ENCODE measurements at regions not wholly inside any gene's neighbourhood (a gene's known extent, or its start where the extent isn't known, plus 50 kb on each side); places are given as distances from the start of the nearest gene placed in this dataset.
A peak's percentile ranks its signal among the peaks of the same experiment; 100 is the strongest.

GRCh38 chr7:153524070-153524601 is 528.1 kb upstream of the DPP6 start:
- Histone ChIP-seq H3K27ac (replicated peaks) (peak overlapping the region; percentile 76), H3K4me3 (no peak overlapping the region), H3K9me3 (replicated peaks) (peaks cover 7% of the 10 kb centered on the region), H3K27me3 (ENCODE audit: low read depth) (no peaks in the 10 kb centered on the region), H3K36me3 (no peaks in the 10 kb centered on the region), H3K4me1 (peaks cover 17% of the 10 kb centered on the region)
- intact Hi-C loops (cut with micrococcal nuclease), result no loop called here
- peak; percentile 54 for DNase-seq
- TF ChIP-seq CTCF (IDR thresholded peaks at IDR 0.05; ENCODE audit: borderline replicate concordance), result no peak

GRCh38 chr7:153529100-153529499 is 523.1 kb upstream of the DPP6 start:
- H3K36me3 ChIP-seq, result no peaks in the 10 kb centered on the region
- no peak overlapping the region for H3K27ac ChIP-seq (replicated peaks)
- H3K4me3 ChIP-seq, result no peak overlapping the region
- no peaks in the 10 kb centered on the region for H3K27me3 ChIP-seq (ENCODE audit: low read depth)
- no peak for TF ChIP-seq CTCF (IDR thresholded peaks at IDR 0.05; ENCODE audit: borderline replicate concordance)
- no peaks in the 10 kb centered on the region for H3K4me1 ChIP-seq
- no peak for DNase-seq
- intact Hi-C loops (cut with micrococcal nuclease), result no loop called here
- peaks cover 7% of the 10 kb centered on the region for H3K9me3 ChIP-seq (replicated peaks)

GRCh38 chr7:153529651-153530165 is 522.5 kb upstream of the DPP6 start:
- Histone ChIP-seq H3K9me3 (replicated peaks) (peaks cover 7% of the 10 kb centered on the region), H3K27me3 (ENCODE audit: low read depth) (no peaks in the 10 kb centered on the region), H3K4me3 (no peak overlapping the region), H3K36me3 (no peaks in the 10 kb centered on the region), H3K27ac (replicated peaks) (no peak overlapping the region), H3K4me1 (no peaks in the 10 kb centered on the region)
- no peak for DNase-seq
- intact Hi-C loops (cut with micrococcal nuclease), result no loop called here
- TF ChIP-seq CTCF (IDR thresholded peaks at IDR 0.05; ENCODE audit: borderline replicate concordance), result no peak

GRCh38 chr7:153530441-153530840 is 521.8 kb upstream of the DPP6 start:
- Histone ChIP-seq H3K36me3 (no peaks in the 10 kb centered on the region), H3K27me3 (ENCODE audit: low read depth) (no peaks in the 10 kb centered on the region), H3K4me1 (no peaks in the 10 kb centered on the region), H3K27ac (replicated peaks) (no peak overlapping the region), H3K4me3 (no peak overlapping the region), H3K9me3 (replicated peaks) (peaks cover 7% of the 10 kb centered on the region)
- DNase-seq, result no peak
- intact Hi-C loops (cut with micrococcal nuclease), result no loop called here
- TF ChIP-seq CTCF (IDR thresholded peaks at IDR 0.05; ENCODE audit: borderline replicate concordance), result no peak

GRCh38 chr7:153532326-153532725 is 519.9 kb upstream of the DPP6 start:
- TF ChIP-seq CTCF (IDR thresholded peaks at IDR 0.05; ENCODE audit: borderline replicate concordance), result no peak
- intact Hi-C loops (cut with micrococcal nuclease), result no loop called here
- no peak overlapping the region for H3K4me3 ChIP-seq
- H3K27ac ChIP-seq (replicated peaks), result no peak overlapping the region
- H3K36me3 ChIP-seq, result no peaks in the 10 kb centered on the region
- H3K27me3 ChIP-seq (ENCODE audit: low read depth), result no peaks in the 10 kb centered on the region
- no peaks in the 10 kb centered on the region for H3K4me1 ChIP-seq
- no peak for DNase-seq
- peaks cover 7% of the 10 kb centered on the region for H3K9me3 ChIP-seq (replicated peaks)
